ENCODE measurements at regions not wholly inside any gene's neighbourhood (a gene's known extent, or its start where the extent isn't known, plus 50 kb on each side); places are given as distances from the start of the nearest gene placed in this dataset.

DNA sequence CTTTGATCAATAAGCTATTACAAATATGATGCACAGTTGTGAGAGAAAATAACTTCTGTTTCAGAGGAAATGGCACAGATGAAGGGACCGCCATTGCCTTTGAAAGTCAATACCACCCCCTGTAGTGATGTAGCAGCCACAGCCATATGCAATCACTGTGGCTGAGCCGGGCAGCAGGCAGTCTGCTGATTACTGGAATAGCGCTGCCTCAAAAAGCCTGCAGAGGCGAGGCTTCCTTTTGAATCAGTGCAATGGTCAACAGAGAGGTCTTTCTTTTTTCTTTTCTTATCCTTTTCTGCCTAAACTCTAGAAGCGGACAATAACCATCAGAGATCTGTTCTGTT, 265.1 kb upstream of the TAS2R1 start:
- no peak overlapping the region for H3K27ac ChIP-seq (ENCODE audit: low read depth in 2 of 2, low read length in 2 of 2)
- no peak for FAIRE-seq
- no peaks in the 10 kb centered on the region for H3K27me3 ChIP-seq (ENCODE audit: control insufficient read depth, insufficient read depth, low read length)
- intact Hi-C loops (cut with DNase I): no loop called here
- no peak for DNase-seq
- no peaks in the 10 kb centered on the region for H3K4me1 ChIP-seq (ENCODE audit: control insufficient read depth in 2 of 3, insufficient read depth in 2 of 3, low read depth in 1 of 3, low read length in 3 of 3)
- no peaks in the 10 kb centered on the region for H3K9me3 ChIP-seq (ENCODE audit: control insufficient read depth in 2 of 3, insufficient read depth in 1 of 3, low read length in 3 of 3)
- TF ChIP-seq, protein P1, sequence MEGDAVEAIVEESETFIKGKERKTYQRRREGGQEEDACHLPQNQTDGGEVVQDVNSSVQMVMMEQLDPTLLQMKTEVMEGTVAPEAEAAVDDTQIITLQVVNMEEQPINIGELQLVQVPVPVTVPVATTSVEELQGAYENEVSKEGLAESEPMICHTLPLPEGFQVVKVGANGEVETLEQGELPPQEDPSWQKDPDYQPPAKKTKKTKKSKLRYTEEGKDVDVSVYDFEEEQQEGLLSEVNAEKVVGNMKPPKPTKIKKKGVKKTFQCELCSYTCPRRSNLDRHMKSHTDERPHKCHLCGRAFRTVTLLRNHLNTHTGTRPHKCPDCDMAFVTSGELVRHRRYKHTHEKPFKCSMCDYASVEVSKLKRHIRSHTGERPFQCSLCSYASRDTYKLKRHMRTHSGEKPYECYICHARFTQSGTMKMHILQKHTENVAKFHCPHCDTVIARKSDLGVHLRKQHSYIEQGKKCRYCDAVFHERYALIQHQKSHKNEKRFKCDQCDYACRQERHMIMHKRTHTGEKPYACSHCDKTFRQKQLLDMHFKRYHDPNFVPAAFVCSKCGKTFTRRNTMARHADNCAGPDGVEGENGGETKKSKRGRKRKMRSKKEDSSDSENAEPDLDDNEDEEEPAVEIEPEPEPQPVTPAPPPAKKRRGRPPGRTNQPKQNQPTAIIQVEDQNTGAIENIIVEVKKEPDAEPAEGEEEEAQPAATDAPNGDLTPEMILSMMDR (IDR thresholded peaks at IDR 0.05; ENCODE audit: borderline replicate concordance, extremely low read depth, insufficient read depth): no peak
- no peak overlapping the region for H3K4me3 ChIP-seq (ENCODE audit: low read length in 3 of 3)
- no peaks in the 10 kb centered on the region for H3K36me3 ChIP-seq (ENCODE audit: control insufficient read depth in 2 of 3, insufficient read depth in 3 of 3, low read length in 3 of 3)
- H3K9ac ChIP-seq (ENCODE audit: low read length in 3 of 3): no peak overlapping the region

DNA sequence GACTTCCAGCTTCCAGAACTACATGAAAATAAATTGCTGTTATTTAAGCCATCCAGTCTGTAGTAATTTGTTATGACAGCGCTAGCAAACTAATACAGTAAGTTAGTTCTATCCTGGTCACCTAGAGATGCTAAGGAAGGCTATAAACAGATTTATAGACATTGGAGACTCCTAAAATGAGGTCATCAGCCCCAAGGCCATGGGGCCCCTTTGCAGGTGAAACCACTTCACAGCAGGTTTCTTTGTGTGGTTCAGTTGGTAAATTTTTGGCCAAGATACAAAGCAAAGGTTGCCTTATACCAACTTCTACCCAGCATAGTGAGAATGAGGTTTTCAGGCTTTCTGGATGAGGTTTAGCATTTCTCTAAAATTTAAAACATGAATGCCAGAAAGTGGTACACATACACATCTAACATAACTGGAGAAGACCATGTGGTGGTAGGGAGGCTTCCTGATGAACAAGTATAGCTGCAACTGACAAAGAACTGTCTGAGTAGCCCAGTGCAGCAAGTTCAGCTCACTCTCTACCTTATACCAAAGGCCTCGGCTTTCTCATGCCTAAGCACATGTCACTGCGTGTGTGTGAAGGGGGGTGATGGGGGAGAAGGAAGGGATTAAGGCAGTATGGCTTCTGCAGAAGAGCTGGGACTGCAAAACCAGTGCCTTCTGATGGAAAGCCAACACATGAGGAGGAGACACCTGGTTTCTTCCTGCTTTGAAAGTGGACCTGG, 264.6 kb upstream of the TAS2R1 start:
- intact Hi-C loops (cut with DNase I): no loop called here
- H3K4me3 ChIP-seq (ENCODE audit: low read length in 3 of 3): no peak overlapping the region
- TF ChIP-seq, protein P1 (IDR thresholded peaks at IDR 0.05; ENCODE audit: borderline replicate concordance, extremely low read depth, insufficient read depth): no peak
- no peaks in the 10 kb centered on the region for H3K27me3 ChIP-seq (ENCODE audit: control insufficient read depth, insufficient read depth, low read length)
- H3K4me1 ChIP-seq (ENCODE audit: control insufficient read depth in 2 of 3, insufficient read depth in 2 of 3, low read depth in 1 of 3, low read length in 3 of 3): no peaks in the 10 kb centered on the region
- no peak overlapping the region for H3K27ac ChIP-seq (ENCODE audit: low read depth in 2 of 2, low read length in 2 of 2)
- DNase-seq: no peak
- H3K9ac ChIP-seq (ENCODE audit: low read length in 3 of 3): no peak overlapping the region
- no peaks in the 10 kb centered on the region for H3K9me3 ChIP-seq (ENCODE audit: control insufficient read depth in 2 of 3, insufficient read depth in 1 of 3, low read length in 3 of 3)
- FAIRE-seq: no peak
- no peaks in the 10 kb centered on the region for H3K36me3 ChIP-seq (ENCODE audit: control insufficient read depth in 2 of 3, insufficient read depth in 3 of 3, low read length in 3 of 3)

DNA sequence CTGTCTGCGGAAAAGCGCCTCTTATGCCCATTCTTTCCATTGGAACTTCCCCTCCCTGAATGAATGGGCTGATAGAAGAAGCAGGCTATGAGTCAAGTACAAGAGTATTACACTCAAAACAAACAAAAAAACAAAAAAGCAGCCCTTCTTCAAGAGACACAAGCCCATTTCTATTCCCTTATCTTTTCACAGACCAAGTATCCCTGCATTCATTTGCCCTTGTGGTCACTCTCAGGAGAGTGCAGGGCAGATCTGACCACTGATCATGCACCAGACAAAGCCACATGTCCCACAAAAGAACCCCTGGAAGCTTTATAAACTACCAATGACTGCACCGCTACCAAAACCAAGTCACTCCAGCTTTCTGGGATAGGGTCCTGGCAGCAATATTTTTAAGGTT, 262.5 kb upstream of the TAS2R1 start:
- H3K4me1 ChIP-seq (ENCODE audit: control insufficient read depth in 2 of 3, insufficient read depth in 2 of 3, low read depth in 1 of 3, low read length in 3 of 3): no peaks in the 10 kb centered on the region
- FAIRE-seq (no peak), DNase-seq (no peak)
- H3K9ac ChIP-seq (ENCODE audit: low read length in 3 of 3): no peak overlapping the region
- H3K36me3 ChIP-seq (ENCODE audit: control insufficient read depth in 2 of 3, insufficient read depth in 3 of 3, low read length in 3 of 3): no peaks in the 10 kb centered on the region
- intact Hi-C loops (cut with DNase I): no loop called here
- H3K4me3 ChIP-seq (ENCODE audit: low read length in 3 of 3): no peak overlapping the region
- no peak overlapping the region for H3K27ac ChIP-seq (ENCODE audit: low read depth in 2 of 2, low read length in 2 of 2)
- TF ChIP-seq, protein P1 (IDR thresholded peaks at IDR 0.05; ENCODE audit: borderline replicate concordance, extremely low read depth, insufficient read depth): no peak
- H3K27me3 ChIP-seq (ENCODE audit: control insufficient read depth, insufficient read depth, low read length): no peaks in the 10 kb centered on the region
- no peaks in the 10 kb centered on the region for H3K9me3 ChIP-seq (ENCODE audit: control insufficient read depth in 2 of 3, insufficient read depth in 1 of 3, low read length in 3 of 3)

DNA sequence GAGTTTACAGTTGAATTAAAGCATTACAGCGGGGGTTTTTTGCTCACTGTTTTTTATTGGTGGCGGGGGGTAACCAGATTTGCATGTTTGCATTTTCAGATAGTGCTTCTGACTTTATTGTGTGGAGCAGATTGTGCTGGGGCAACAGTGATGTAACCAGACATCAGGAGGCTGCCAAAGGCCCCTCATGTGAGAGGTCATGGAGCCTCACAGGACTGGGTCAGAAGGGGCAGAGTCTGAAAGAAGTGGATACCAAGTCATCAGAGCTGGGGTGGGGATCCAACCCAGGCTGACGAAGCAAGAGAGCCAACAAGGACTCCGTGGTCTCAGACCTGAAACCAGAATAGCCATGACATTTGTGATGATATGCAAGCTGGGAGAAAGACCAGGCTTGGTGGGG, 259.4 kb upstream of the TAS2R1 start:
- Histone ChIP-seq H3K36me3 (ENCODE audit: control insufficient read depth in 2 of 3, insufficient read depth in 3 of 3, low read length in 3 of 3) (no peaks in the 10 kb centered on the region), H3K27ac (ENCODE audit: low read depth in 2 of 2, low read length in 2 of 2) (no peak overlapping the region), H3K27me3 (ENCODE audit: control insufficient read depth, insufficient read depth, low read length) (no peaks in the 10 kb centered on the region), H3K4me1 (ENCODE audit: control insufficient read depth in 2 of 3, insufficient read depth in 2 of 3, low read depth in 1 of 3, low read length in 3 of 3) (no peaks in the 10 kb centered on the region), H3K9ac (ENCODE audit: low read length in 3 of 3) (no peak overlapping the region), H3K9me3 (ENCODE audit: control insufficient read depth in 2 of 3, insufficient read depth in 1 of 3, low read length in 3 of 3) (no peaks in the 10 kb centered on the region), H3K4me3 (ENCODE audit: low read length in 3 of 3) (no peak overlapping the region)
- TF ChIP-seq, protein P1 (IDR thresholded peaks at IDR 0.05; ENCODE audit: borderline replicate concordance, extremely low read depth, insufficient read depth): no peak
- no peak for FAIRE-seq
- intact Hi-C loops (cut with DNase I): no loop called here
- no peak for DNase-seq
